ENCODE measurements at regions not wholly inside any gene's neighbourhood (a gene's known extent, or its start where the extent isn't known, plus 50 kb on each side); places are given as distances from the start of the nearest gene placed in this dataset.

GRCh38 chr10:131724169-131724545 is 176.7 kb upstream of the PPP2R2D start:
- no peak for FAIRE-seq

- FAIRE-seq, result no peak
Observed at GRCh38 chr10:131724891-131725580, 175.8 kb upstream of the PPP2R2D start.

GRCh38 chr10:131725581-131726069 is 175.2 kb upstream of the PPP2R2D start:
- no peak for FAIRE-seq

GRCh38 chr10:131726076-131726880 is 174.5 kb upstream of the PPP2R2D start:
- no peak for FAIRE-seq

GRCh38 chr10:131726967-131727366 is 173.8 kb upstream of the PPP2R2D start:
- no peak for FAIRE-seq

GRCh38 chr10:131727560-131727959 is 173.2 kb upstream of the PPP2R2D start:
- FAIRE-seq, result no peak

- no peak for FAIRE-seq
Observed at GRCh38 chr10:131728286-131729228, 172.3 kb upstream of the PPP2R2D start.

- FAIRE-seq, result no peak
Observed at GRCh38 chr10:131729361-131729760, 171.4 kb upstream of the PPP2R2D start.

- no peak for FAIRE-seq
Observed at GRCh38 chr10:131729938-131730660, 170.7 kb upstream of the PPP2R2D start.

GRCh38 chr10:131730771-131731497 is 169.9 kb upstream of the PPP2R2D start:
- no peak for FAIRE-seq

GRCh38 chr10:131731780-131732630 is 168.8 kb upstream of the PPP2R2D start:
- no peak for FAIRE-seq

GRCh38 chr10:131732631-131733127 is 168.1 kb upstream of the PPP2R2D start:
- FAIRE-seq, result no peak

- no peak for FAIRE-seq
Observed at GRCh38 chr10:131733596-131733995, 167.2 kb upstream of the PPP2R2D start.

GRCh38 chr10:131735577-131735976 is 165.2 kb upstream of the PPP2R2D start:
- FAIRE-seq, result no peak

- no peak for FAIRE-seq
Observed at GRCh38 chr10:131736321-131736980, 164.4 kb upstream of the PPP2R2D start.

GRCh38 chr10:131737543-131738395 is 163.0 kb upstream of the PPP2R2D start:
- no peak for FAIRE-seq

GRCh38 chr10:131738396-131738735 is 162.4 kb upstream of the PPP2R2D start:
- no peak for FAIRE-seq

- no peak for FAIRE-seq
Observed at GRCh38 chr10:131739206-131739605, 161.6 kb upstream of the PPP2R2D start.

GRCh38 chr10:131742500-131742951 is 158.3 kb upstream of the PPP2R2D start:
- FAIRE-seq, result no peak

Measured in colon (tissue), 2 donors.